GF-D8 (cell line): ENCODE measurements at regions not wholly inside any gene's neighbourhood (a gene's known extent, or its start where the extent isn't known, plus 50 kb on each side); places are given as distances from the start of the nearest gene placed in this dataset.

Experiments used
- DNase-seq: peaks from one replicate; lab custom pipeline; 2025; lab: John Stamatoyannopoulos, UW

DNA sequence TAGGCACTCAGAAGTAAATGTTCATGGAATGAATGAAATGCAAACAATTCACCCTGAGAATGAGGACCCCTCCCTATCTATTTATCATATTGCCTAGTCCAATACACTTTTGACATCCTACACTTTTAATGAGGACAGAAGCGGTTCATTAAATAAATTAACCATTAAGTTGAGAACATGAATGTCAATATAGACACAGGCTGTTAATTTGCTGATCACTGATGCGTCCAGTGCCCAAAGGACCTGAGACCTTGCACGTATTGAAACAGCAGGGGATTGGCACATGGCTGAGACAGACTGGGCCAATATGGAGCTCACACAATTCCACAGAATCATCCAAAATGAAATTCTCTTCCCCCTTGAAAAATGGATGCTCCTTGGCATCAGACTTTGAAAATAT lies 430.0 kb downstream of the SLC4A3 start:
- DNase-seq, result no peak

DNA sequence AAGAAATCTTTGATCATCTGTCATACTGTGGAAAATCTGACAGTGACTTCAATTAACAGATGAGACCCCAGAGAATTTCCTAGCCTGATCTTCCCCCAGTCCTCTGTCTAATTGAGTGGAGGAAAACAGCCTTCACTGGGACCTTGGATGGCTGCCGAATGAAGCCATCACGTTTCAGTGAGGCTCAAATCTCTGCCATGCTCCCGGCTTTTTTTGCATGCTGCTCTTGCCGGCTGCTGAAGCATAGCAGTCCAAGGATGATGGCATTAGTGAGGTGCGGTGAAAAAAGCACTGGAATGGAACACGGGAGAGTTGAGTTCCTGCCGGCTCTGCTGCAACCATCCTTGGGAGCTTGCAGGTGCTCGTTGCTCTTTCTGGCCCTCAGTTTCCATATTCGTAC lies 430.5 kb downstream of the SLC4A3 start:
- DNase-seq, result no peak

DNA sequence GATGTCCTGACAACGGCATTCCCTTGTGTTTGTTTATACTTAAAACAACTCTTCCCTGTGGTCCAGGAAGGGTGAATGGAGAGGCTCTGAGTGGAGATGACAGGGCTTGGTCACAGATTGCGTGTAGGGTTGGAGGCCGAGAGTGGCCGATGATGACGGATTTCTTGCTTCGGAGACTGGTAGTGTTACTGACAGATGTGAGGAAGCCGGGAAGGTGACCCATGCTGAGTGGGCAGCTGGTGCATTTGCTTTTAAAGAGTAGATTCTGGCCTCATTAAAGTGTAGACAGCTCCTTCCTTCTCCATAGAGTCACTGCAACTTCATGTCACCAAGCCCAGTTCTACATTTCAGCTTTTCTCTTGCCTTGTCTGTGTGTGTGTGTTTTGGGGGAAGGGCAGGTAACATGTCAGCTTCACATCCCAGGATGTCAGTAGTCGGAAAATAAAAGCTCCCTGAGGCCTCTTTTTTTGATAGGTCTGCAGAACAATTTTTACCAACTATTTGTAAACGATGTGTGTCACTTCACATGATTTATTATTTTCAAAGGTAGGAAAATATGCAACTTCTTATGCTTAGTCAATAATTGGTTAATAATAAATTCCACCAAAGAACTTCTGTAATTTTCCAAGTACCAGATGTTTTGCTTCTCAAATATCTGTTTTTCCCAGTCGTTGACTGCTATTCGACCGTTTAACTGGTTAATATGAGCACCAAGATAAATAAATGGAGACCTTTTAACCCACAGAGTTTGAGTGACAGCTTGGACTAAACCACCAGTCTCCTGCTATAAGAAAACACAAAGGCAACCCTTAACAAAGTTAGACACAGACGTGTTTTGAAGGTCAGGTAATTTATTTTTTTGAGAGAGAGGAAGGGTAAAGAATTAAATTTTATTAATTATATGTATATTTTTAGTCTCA lies 436.9 kb downstream of the SLC4A3 start:
- DNase-seq, result no peak

GRCh38 chr2:220065581-220065980 lies 438.2 kb downstream of the SLC4A3 start:
- DNase-seq, result no peak

GRCh38 chr2:220068846-220069245 lies 441.4 kb downstream of the SLC4A3 start:
- no peak for DNase-seq

DNA sequence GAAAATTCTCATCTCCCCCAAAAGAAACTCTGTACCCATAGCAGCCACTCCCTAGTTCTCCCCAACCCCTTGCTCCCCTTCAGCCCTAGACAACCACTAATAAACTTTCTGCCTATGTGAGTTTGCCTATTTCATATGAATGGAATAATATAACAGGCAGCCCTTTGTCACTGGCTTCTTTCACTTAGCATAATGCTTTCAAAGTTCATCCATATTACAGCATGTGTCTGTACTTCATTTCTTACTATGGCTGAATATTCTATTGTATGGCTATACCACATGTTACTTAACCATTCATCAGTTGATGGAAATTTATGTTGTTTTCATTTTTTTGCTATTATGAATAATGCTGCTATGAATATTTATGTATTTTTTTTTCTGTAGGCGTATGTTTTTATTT lies 442.9 kb downstream of the SLC4A3 start:
- no peak for DNase-seq

GRCh38 chr2:220071696-220072095 lies 444.3 kb downstream of the SLC4A3 start:
- DNase-seq, result no peak

DNA sequence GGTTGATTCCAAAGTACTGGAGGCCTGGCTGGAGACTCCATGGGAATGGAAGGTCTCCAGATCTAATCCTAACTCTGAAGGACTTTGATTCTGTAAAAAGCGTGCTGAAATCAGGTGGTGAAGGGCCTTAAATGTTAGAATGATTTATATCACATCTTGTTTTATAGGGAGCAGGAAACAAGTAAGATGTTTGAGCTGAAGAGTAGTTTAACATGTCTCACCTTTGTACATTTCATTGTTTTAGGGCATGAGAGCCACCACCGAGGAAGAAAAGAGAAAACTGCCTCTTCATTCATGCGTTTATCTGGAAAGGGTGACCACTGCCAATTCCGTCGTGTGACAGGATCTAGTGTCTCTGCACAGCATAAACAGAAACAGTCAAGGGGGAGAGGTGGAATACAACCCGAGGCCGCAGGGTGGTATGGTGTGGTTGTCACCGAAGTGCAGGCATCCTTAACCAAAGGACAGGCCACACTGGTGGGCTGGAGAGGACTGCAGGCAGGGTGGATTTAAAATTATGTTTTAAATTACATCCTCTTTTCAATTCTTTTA lies 445.3 kb downstream of the SLC4A3 start:
- no peak for DNase-seq

GRCh38 chr2:220075835-220076234 lies 448.4 kb downstream of the SLC4A3 start:
- no peak for DNase-seq

GRCh38 chr2:220076734-220077133 lies 449.3 kb downstream of the SLC4A3 start:
- no peak for DNase-seq

DNA sequence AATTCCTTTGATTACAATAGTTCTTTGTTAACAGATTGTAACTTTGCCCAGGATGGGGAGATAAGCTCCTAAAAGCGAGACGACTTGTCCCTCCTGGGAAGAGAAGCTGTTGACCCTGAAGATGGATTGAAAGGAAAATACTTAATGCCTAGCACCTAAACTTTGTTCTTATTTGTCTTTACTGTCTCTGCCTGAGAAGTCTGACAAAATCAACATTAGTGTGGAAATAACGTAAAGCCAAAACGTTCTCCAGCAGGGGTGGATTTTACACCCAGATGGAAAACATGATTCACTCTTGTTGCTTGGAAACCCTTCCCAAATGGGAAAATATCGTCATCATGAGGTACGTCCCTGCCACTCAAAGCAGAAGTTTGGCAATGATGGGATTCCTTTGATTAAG lies 450.1 kb downstream of the SLC4A3 start:
- DNase-seq, result no peak

DNA sequence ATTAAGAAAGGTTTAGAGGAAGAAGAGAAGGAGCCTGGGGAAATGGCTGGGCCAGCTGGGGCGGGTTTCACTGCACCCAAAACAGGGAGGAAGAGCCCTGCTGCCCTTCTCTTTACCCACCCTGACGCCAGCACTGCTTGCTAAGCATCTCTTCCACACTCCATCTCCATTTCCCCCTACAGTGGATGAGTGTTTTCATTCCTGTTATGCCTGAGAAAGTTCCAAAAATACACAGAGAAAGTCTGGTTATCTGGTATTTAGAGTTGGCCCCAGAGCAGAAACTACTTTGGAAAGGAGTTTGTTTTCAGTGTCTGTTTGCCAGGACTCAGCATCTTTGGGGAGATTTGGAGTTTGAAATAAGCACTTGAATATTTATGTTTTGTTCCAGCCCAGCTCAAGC lies 451.0 kb downstream of the SLC4A3 start:
- DNase-seq, result no peak

DNA sequence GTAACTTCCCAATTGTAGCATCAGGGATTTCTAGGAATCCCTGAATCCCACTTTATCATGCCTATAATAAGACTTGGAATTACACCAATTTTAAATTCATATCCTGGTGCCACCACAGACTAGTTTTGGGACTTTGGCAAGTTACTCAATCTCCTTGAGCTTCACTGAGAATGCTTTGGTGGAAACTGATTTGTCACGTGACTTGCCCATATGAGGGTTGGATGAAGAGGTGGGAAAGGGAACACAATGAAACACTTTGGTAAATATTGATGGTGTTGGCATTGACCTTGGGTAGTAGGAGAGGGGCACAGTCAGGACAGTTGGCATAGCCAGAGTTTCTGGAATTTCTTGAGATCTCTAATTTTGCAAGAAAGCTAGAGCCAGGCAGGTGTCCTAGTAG lies 452.2 kb downstream of the SLC4A3 start:
- no peak for DNase-seq

DNA sequence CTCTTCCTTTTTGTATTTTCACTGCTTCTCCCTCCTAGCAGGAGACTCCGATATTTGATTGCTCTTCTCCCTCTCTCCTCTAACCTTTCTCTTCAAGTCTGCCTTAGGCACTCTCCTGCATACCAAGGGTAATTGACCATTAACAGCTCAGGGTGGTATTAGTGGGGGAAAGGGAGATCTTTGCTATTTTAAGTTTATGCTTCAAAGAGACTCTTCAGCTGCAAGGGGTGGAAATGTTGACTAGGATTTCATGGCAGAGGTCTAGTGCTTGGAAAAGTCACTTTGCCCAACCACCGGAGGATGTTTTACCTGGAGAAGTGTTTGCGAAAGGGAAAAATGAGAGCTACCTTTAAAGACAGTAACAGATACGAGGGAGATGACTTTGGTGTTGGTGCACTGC lies 453.7 kb downstream of the SLC4A3 start:
- DNase-seq, result no peak

GRCh38 chr2:220090050-220090449 lies 462.6 kb downstream of the SLC4A3 start:
- DNase-seq, result no peak

DNA sequence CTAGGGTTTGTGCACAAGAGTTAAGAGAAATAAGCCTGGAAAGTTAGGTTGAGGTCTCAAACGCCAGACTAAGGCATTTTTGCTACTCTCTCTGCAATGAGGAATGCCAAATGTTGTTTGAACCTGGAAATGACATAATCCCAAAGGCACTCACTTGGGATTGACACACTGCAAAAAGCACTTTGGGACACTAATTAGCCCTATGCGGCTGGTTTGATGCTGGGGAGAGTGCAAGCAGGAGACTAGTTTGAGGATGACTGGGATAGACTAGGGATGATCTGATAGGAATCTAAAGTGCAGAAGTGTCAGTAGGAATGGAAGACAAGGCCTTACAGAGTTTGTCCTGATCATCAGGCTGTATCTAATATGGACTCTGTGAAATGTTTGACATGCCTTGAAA lies 469.0 kb downstream of the SLC4A3 start:
- no peak for DNase-seq

- no peak for DNase-seq
Measured at GRCh38 chr2:220101980-220102379, 474.6 kb downstream of the SLC4A3 start.

- DNase-seq, result no peak
Measured at GRCh38 chr2:220103596-220103995, 476.2 kb downstream of the SLC4A3 start.

DNA sequence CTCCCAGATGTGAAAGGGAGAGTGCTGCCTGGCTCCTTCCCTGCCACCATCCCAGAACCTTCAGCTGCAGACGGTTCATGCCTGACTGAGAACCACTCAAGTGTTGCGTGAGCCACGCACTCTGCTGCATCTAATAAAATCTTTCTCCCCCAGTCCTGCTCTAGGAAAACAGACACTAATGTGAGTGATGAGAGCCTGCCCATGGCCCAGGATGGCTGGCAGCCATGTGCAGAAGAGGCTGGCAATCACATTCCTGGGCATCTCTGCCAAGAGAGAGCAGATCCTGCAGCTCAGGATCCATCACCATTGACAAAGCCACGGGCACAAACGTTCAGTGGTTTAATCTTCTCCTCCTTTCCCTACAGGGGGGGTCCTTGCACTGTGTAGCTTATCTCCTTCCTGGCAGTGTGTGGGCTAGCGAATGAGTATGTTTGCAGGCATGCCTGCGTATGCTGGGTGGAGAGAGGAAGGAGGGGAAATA lies 477.5 kb downstream of the SLC4A3 start:
- no peak for DNase-seq

GRCh38 chr2:220106065-220106464 lies 478.6 kb downstream of the SLC4A3 start:
- no peak for DNase-seq

DNA sequence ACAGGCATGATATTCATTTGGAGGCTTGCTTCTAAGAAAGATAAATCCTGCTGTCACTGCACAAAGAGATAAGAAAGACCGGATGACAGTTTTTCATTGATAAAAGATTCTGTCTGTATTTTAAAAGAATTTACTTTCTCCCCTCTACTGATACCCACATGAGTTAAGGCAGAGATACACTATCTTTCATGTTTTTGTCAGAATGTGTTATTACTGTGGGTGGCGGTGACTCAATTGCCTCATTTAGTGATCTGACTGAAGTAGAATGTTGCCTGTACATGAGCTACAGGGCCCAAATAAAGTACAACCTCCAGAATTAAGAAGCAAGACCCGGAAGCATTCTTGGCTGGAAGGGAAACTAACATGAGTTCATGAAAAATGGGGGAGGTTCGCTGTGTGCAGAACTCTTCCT lies 480.0 kb downstream of the SLC4A3 start:
- DNase-seq, result no peak

- no peak for DNase-seq
Measured at GRCh38 chr2:220114443-220114842, 487.0 kb downstream of the SLC4A3 start.

DNA sequence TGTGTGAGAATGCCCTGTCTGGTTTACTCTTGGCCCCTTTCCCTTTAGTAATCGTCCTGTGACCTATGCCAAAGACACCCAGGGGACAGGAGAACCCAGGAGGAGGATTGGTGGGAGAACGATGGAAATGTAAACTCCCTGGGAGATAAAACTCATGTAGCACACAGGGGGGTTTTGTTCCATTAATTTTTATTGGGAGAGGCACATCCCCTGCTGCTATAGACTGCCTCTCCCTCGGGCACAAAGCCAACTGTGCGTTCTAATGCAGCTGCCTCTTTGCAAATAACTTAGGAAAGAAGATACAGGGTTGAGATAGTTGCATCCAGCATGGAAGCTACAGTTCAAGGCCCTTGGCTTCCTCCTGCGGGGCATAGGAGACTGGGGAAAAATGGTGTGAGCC lies 489.6 kb downstream of the SLC4A3 start:
- no peak for DNase-seq

DNA sequence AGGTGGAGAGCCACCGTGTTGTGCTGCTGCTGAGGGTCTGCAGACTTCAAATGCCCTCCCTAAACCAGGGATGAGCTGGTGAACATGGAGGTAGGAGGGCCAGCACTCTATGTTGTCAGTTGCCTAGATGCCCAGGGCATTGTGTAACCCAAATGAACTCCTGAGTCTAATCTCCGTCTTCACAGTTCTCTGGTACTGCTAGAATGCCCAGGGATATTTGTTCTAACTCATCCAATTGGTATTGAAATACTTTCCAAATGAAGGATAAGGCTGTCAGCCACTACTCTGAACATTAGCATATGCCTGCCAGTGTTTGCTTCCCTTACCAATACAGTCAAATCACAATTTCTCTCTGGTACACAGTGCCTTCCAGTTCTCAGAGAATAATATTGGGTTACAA lies 492.6 kb downstream of the SLC4A3 start:
- DNase-seq, result no peak
